GM12874 (cell line): ENCODE measurements at regions not wholly inside any gene's neighbourhood (a gene's known extent, or its start where the extent isn't known, plus 50 kb on each side); places are given as distances from the start of the nearest gene placed in this dataset.

Source experiments
- TF ChIP-seq, protein P1 (sequence below): IDR thresholded peaks from 2 replicates; pipeline ENCODE4 v1.5.1; 2011; ENCODE audit warnings: low read depth, mild to moderate bottlenecking, control low read depth, low read length, moderate library complexity; ENCODE audit not compliant: insufficient read depth

- TF ChIP-seq, protein P1, sequence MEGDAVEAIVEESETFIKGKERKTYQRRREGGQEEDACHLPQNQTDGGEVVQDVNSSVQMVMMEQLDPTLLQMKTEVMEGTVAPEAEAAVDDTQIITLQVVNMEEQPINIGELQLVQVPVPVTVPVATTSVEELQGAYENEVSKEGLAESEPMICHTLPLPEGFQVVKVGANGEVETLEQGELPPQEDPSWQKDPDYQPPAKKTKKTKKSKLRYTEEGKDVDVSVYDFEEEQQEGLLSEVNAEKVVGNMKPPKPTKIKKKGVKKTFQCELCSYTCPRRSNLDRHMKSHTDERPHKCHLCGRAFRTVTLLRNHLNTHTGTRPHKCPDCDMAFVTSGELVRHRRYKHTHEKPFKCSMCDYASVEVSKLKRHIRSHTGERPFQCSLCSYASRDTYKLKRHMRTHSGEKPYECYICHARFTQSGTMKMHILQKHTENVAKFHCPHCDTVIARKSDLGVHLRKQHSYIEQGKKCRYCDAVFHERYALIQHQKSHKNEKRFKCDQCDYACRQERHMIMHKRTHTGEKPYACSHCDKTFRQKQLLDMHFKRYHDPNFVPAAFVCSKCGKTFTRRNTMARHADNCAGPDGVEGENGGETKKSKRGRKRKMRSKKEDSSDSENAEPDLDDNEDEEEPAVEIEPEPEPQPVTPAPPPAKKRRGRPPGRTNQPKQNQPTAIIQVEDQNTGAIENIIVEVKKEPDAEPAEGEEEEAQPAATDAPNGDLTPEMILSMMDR = no peak
Observed at GRCh38 chr6:98094696-98095095, 739.7 kb upstream of the POU3F2 start.

GRCh38 chr6:98107801-98108200, 726.6 kb upstream of the POU3F2 start:
- TF ChIP-seq, protein P1 = no peak

DNA sequence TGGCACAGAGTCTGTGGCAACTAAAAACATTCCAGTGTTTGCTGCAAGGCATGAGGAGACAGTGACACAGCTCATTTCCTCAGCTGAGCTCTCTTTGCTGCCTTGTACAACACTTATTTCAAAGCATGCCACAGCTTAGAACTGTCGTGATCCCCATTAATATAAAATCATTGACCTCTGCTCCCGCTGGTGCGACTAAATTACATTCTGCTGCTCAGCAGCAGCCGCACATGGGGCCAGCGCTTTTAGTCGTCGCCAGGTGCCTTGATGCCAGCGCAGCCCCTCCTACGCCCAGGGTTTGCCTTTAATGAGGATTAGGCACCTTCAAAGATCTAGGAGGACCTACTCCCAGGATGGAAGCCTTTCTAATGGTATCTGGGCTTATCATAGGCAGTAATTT, 717.9 kb upstream of the POU3F2 start:
- TF ChIP-seq, protein P1 = no peak

DNA sequence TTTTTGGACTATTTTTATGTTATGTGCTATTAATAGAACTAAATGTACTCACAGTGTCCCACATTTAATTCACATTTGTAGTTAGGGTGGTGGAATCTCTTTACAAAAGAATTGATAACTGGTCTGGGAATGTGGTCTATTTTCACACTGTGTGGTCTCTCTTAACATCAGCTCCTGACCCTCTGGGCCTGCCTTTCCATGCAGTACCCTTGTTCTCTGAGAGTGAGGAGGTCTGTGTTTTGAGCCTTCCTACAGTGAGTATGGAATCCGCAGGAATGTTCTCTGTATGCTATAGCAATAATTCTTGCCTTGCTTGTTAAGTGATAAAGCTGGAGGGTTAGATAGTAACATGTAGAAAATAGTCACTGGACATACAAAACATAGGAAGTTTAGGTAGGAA, 717.3 kb upstream of the POU3F2 start:
- TF ChIP-seq, protein P1 = no peak

DNA sequence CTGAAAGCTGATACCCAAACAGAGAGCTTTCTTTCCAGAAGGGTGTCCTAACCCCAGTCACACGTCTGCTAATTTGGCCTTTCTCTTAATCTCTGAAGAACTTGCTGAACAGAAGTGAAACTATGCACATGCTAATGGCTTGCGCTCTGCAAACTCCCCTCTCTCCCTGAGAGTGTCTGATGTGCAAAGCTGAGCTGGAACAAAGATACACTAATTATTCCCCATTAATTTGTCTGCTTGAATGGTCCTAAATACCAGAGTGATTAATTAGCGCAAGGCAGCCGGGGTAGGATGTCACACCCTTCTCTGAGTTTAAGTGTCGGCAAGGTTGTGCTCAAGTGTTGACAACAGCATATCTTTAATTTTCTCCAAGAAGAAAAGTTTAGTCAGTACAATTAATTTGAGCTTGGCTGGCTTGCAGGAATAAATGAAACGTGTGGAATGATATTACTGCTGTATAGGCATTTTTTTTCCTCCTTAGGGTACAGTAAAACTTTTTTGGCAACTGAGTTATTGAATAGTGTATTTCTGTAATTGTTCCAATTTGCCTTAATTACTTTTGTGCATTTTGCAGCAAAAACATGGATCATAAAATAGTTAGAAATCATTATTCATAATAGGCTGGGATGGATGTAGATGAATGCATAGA, 715.9 kb upstream of the POU3F2 start:
- TF ChIP-seq, protein P1 = no peak

DNA sequence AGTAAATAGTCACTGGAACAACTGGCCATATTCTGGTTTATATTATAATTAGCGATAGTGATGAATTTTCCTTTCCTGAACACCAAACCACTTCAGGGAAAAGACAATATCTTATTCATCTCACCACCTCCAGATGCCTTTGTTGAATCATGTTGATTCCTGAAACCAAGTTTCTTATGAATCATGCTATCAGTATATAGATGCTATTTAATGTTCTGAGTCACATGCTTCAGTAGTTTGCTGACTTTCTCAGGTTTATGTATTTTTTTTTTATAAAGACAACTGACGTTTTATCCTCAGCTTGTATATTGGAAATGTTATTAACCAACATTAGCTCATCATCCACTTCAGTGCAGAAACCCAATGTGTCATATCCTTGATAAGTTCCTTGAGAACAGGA, 710.2 kb upstream of the POU3F2 start:
- TF ChIP-seq, protein P1 = no peak

DNA sequence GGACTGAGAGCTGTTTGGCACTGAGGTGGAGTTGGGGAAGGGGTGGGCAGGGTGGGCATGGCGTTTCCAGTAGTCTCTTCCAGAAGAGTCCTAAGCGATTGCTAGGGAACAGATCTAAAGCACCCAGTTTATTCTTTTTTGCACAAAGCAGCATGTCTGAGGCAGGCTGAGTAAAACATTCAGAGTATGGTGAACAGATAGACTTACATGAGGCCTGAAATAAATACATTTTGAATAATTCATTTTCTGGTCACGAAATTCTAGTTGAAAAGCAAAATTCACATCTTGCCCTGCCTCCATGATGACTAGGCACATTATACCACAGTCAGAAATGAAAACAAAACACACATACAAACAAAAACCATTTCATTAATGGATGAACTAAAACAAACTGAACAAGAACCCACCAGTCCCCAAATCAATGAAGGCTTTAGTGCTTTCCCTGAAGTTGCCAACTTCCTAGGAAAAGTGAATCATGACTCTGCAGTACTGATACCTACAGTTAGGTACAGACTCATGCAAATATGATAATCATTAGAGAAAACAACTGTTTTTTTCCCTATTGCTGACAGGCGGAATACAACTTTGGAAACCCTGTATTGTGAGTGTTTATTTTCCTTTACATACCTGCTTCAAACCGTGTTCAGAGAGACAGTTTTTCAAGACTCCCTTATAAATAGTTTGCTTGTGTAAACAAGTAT, 702.9 kb upstream of the POU3F2 start:
- TF ChIP-seq, protein P1 = no peak
